DMS 273 (cell line): ENCODE measurements at regions not wholly inside any gene's neighbourhood (a gene's known extent, or its start where the extent isn't known, plus 50 kb on each side); places are given as distances from the start of the nearest gene placed in this dataset.
"Not testable (repeated sequence)": the region's sequence is repeated elsewhere in the genome, so short reads cannot be mapped to it uniquely, and the experiment has no call there.

ENCODE experiments used
- DNase-seq: peaks from one replicate; lab custom pipeline; 2025; ENCODE audit not compliant: unreplicated experiment; lab: John Stamatoyannopoulos, UW

DNA sequence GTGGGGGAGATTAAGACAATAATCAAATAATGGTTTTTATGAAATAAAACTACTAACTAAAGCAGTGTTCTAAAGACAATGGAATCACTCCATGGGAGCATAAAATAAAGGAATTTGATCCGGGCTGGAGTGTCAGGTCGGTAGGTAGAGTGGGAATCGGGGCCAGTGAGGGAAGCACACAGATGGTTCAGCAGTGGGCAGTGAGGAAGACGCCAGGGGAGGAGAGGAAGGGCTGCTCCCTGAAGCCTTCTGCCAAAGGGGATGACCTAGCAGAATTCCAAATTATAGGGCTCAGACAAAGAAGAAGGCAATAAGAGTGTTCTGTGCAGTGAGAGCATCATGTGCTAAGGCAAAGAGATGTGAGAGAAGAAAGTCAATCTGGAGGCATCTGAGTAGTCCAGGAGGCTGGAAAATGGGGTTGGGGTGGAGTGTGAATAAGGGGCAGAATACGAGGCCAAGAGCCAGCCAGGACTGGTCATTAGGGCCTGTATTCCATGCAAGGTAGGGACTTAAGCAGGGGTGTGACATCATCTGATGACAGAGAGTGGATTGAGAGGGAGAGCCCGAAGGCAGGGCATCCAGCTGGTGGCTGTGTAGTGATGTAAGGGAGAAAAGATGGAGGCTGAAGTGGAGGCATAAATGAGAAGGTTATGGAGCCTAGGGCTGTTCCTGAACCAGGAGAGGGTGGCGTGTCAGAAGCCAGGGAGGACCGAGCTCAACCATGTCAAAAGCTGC lies 137.6 kb downstream of the COPRS start:
- DNase-seq, result no peak

DNA sequence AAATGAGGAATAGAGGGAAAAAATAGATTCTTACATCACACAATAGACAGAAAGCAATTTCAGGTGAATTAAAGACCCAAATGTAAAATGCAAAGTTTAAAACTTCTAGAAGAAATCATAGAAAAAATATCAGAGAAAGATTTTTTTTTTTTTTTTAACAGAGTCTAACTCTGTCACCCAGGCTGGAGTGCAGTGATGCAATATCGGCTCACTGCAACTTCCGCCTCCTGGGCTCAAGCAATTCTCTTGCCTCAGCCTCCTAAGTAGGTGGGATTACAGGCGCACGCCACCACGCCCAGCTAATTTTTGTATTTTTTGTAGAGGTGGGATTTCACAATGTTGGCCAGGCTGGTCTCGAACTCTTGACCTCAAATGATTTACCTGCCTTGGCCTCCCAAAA lies 141.8 kb downstream of the COPRS start:
- not testable (repeated sequence) for DNase-seq

DNA sequence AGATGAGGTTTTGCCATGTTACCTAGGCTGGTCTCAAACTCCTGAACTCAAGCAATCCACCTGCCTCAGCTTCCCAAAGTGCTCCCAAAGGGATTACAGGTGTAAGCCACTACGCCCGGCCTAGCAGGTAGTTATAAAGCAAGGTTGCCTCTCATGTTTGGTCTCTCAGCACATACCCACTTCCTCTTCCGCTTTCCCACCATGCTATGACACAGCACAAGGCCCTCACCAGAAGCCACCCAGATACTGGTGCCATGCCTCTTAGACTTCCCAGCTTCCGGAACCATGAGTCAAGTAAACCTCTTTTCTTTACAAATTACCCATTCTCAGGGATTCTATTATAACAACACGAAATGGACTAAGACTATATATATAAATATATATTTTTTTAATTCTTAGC lies 143.6 kb downstream of the COPRS start:
- no peak for DNase-seq

DNA sequence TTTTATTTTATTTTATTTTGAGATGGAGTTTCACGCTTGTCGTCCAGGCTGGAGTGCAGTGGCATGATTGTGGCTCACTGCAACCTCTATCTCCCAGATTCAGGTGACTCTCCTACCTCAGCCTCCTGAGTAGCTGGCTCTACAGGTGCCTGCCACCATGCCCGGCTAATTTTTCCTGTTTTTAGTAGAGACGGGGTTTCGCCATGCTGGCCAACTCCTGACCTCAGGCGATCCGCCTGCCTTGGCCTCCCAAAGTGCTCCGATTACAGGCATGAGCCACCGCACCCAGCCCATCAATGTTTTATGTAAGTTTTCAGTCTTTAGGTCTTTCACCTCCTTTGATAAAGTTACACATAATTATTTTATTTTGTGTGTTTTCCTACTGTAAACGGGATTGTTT lies 154.6 kb downstream of the COPRS start:
- DNase-seq, result no peak

- no peak for DNase-seq
Observed at GRCh38 chr17:31702041-31702440, 157.0 kb downstream of the COPRS start.

GRCh38 chr17:31700973-31701372 lies 158.1 kb downstream of the COPRS start:
- DNase-seq, result no peak

DNA sequence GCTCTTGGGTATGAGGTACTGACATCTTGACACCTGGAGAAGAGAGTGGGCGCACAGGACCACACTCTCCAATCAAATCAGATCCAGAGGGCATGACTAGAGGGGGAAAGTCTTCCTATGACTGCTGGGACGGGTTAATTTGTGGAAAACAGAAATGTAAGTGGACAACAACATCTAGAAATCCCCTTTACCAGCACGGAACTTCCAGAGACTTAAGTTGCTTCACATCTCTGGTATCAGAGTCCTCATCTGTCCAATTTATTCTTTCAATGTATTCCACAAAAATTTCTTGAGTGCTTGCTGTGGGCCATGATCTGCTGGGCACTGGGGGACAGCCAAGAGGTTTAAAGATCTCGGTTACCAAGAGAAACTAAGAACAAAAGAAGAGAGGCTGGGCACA lies 159.2 kb downstream of the COPRS start:
- DNase-seq, result no peak

- peak; percentile 39 for DNase-seq
Observed at GRCh38 chr17:31699281-31699680, 159.8 kb downstream of the COPRS start.

DNA sequence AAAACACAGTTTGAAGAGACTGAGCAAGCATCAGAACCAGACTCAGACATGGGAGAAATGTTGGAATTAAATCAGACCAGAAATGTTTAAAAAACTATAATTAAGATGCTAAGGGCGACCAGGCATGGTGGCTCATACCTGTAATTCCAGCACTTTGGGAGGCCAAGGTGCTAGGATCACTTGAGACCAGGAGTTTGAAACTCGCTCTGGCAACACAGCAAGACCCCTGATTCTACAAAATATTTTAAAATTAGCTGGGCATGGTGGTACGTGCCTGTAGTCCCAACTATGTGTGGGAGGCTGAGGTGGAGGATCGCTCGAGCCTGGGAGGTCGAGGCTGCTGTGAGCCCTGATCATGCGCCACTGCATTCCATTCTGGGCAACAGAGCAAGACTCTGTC lies 160.3 kb downstream of the COPRS start:
- DNase-seq, result no peak

- no peak for DNase-seq
Observed at GRCh38 chr17:31697838-31698237, 161.2 kb downstream of the COPRS start.

DNA sequence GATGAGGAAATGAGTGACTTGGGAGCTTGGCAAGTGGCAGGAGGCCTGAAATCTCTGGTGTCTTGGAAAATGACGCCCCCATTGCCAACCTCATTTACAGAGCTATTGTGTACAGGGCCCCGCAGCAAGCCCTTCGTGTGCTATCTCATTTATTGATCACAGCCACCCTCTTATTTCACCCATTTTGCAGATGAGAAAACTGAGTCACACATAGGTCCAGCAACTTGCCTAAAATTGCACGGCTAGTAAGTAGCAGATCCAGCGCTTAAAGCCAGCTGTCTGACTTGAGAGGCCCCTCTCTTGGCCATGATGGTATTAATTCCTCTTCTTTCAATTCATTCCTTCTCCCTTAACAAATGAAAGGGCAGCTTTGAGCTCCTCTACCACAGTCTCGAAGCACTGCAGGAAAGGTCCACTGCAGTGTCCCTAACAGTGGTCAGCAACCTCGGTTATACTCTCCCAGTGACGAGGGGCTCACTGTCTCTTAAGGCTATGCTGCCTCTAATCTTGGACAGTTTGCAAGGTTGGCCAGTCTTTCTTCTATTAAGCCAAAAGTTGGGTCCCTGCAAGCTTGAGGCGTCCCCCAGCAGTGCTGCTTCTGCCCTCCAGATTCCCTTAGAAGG lies 162.2 kb downstream of the COPRS start:
- DNase-seq, result no peak

- DNase-seq, result peak; percentile 75
Observed at GRCh38 chr17:31696184-31696602, 162.9 kb downstream of the COPRS start.

DNA sequence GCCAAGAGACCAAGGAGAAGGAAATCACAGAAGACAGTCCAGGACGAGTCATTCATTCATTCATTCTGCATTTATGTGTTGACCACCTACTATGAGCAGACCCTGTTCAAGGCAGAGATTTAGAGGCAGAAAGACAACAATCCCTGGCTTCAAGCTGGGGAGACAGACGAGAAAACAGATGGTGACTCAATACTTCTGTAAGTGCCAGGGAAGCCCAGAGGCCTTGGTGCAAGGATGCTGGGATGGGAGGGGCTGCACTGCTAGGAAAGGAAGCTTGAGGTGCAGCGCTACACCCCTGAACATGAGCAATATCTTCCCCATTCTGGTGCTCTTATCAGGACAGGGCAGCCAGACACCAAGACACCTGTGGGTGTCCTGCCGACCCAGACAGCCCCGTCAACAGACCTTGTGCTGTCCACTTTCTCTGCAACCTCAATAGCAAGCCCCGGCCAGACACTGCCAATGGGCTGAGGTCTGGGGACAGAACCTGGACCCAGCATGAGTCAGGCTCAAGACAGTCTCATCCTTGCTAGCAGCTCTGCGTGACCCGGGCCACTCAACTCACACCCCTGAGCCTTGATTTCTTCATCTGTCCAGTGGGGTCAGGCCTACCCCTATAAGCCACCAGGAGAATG lies 163.5 kb downstream of the COPRS start:
- DNase-seq, result peak; percentile 62

DNA sequence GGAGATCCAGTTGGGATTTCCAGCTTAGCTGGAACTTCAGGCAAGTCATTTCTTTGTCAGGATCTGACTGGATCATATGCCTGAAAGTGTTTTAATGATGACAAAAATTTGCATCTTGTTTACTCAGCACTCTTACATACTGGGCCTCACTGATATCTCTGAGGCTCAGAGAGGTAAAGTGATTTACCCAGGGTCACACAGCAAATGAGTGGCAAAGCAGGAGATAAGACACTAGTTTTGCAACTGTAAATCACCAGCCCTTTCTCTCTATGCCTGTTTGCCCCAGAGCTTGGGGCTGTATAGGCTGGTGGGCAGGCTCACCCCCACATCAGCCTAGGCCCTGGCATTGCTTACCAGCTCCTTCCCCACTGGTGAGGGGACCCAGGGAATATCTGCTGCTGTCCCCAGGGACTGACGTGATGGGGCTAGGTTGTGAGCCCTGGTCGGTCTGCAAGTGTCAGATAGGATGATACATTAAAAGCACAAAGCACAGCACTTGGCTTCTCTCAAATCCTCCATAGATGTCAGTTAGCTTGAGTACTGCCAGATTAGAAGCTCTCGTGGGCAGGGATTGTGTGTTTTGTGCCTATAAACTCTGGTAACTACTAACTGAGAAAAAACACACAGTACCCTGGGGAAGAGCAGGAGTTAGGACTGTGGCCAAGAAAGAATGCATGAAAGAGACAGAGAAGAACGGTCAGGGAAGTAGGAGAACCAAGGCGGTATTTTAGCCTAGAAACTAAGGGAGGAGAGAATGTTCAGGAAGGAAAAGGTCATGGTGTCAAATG lies 165.4 kb downstream of the COPRS start:
- DNase-seq, result no peak

- DNase-seq, result no peak
Observed at GRCh38 chr17:31692632-31693031, 166.4 kb downstream of the COPRS start.

DNA sequence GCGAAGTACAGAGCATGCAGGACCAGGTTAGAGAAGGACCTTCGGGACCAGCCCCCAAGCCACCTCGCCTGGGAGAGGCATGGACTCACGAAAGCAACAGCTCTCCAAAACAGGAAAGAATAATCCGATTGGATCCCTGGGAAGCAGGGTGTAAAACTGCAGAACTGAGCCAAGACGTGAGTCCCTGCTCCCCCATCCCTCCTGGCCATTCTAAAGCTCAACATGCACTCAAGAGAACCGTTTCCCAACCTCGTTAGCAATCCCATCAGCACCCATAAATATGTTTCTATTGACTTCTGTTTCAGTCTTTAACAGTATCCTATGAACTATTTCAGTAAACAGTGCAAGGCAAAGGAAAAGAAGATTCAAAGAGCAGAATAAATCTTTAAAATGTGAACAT lies 167.0 kb downstream of the COPRS start:
- DNase-seq, result no peak

- no peak for DNase-seq
Observed at GRCh38 chr17:31691251-31691905, 167.7 kb downstream of the COPRS start.

- DNase-seq, result no peak
Observed at GRCh38 chr17:31690151-31690551, 168.9 kb downstream of the COPRS start.

- DNase-seq, result no peak
Observed at GRCh38 chr17:31688701-31689100, 170.3 kb downstream of the COPRS start.

GRCh38 chr17:31687505-31688126 lies 171.4 kb downstream of the COPRS start:
- DNase-seq, result no peak

GRCh38 chr17:31686495-31686894 lies 172.5 kb downstream of the COPRS start:
- no peak for DNase-seq
